HG02798 (cell line): ENCODE measurements at regions not wholly inside any gene's neighbourhood (a gene's known extent, or its start where the extent isn't known, plus 50 kb on each side); places are given as distances from the start of the nearest gene placed in this dataset.
"Not testable (repeated sequence)": the region's sequence is repeated elsewhere in the genome, so short reads cannot be mapped to it uniquely, and the experiment has no call there.

ENCODE experiments used
- ATAC-seq: cut with Tn5 transposase; IDR thresholded peaks from one replicate; pipeline ENCODE4 v1.9.1; 2021; ENCODE audit warnings: mild to moderate bottlenecking; ENCODE audit not compliant: unreplicated experiment, poor library complexity

GRCh38 chr6:137653706-137654059 is 159.5 kb upstream of the OLIG3 start:
- ATAC-seq = no peak

- ATAC-seq = no peak
Measured at GRCh38 chr6:137654365-137654981, 160.3 kb upstream of the OLIG3 start.

GRCh38 chr6:137655291-137655690 is 161.1 kb upstream of the OLIG3 start:
- ATAC-seq = no peak

- ATAC-seq = no peak
Measured at GRCh38 chr6:137656735-137657134, 162.5 kb upstream of the OLIG3 start.

GRCh38 chr6:137657351-137657911 is 163.2 kb upstream of the OLIG3 start:
- peak; percentile 54 for ATAC-seq

GRCh38 chr6:137658287-137658686 is 164.1 kb upstream of the OLIG3 start:
- no peak for ATAC-seq

GRCh38 chr6:137659871-137660270 is 165.7 kb upstream of the OLIG3 start:
- no peak for ATAC-seq

GRCh38 chr6:137660296-137660731 is 166.1 kb upstream of the OLIG3 start:
- peak; percentile 30 for ATAC-seq

- ATAC-seq = no peak
Measured at GRCh38 chr6:137661601-137662000, 167.4 kb upstream of the OLIG3 start.

- ATAC-seq = no peak
Measured at GRCh38 chr6:137664183-137664582, 170.0 kb upstream of the OLIG3 start.

- ATAC-seq = no peak
Measured at GRCh38 chr6:137665342-137665934, 171.2 kb upstream of the OLIG3 start.

- ATAC-seq = peak; percentile 79
Measured at GRCh38 chr6:137666202-137666774, 172.1 kb upstream of the OLIG3 start.

- ATAC-seq = no peak
Measured at GRCh38 chr6:137673603-137674002, 179.4 kb upstream of the OLIG3 start.

- ATAC-seq = peak; percentile 68
Measured at GRCh38 chr6:137676888-137677287, 182.7 kb upstream of the OLIG3 start.

- no peak for ATAC-seq
Measured at GRCh38 chr6:137677709-137678108, 183.5 kb upstream of the OLIG3 start.

GRCh38 chr6:137678451-137678850 is 184.3 kb upstream of the OLIG3 start:
- ATAC-seq = no peak

GRCh38 chr6:137680705-137681346 is 186.2 kb upstream of the TNFAIP3 start:
- ATAC-seq = peak; percentile 35

GRCh38 chr6:137681445-137682009 is 185.5 kb upstream of the TNFAIP3 start:
- ATAC-seq = no peak

- ATAC-seq = not testable (repeated sequence)
Measured at GRCh38 chr6:137682658-137683057, 184.4 kb upstream of the TNFAIP3 start.

- no peak for ATAC-seq
Measured at GRCh38 chr6:137683916-137684315, 183.1 kb upstream of the TNFAIP3 start.
